T-cell (primary cell): ENCODE measurements at regions not wholly inside any gene's neighbourhood (a gene's known extent, or its start where the extent isn't known, plus 50 kb on each side); places are given as distances from the start of the nearest gene placed in this dataset.

Experiments
- ATAC-seq, 4 experiments: fragments of 200-7000 bp in 3 of 4; fragments of 150-1000 bp in 1 of 4; cut with Tn5 transposase; replicated peaks in 1 of 4; 1 replicate in 3 of 4; 2 replicates in 1 of 4; pipeline ENCODE4 v1.10.0; 2021; ENCODE audit warnings: moderate library complexity in 3 of 4, mild to moderate bottlenecking in 2 of 4, moderate number of reproducible peaks in 1 of 4
- CTCF ChIA-PET, 2 donors: fragments of 300-600 bp; sonication (Branson Sonifier 250); formaldehyde crosslinking; loops; one replicate each; lab custom pipeline; 2022; ENCODE audit warnings: antibody characterized with exemption in 2 of 2; lab: Charles Lee
- POLR2A ChIA-PET, 2 donors: fragments of 300-600 bp; sonication (Branson Sonifier 250); formaldehyde crosslinking; loops; one replicate each; lab custom pipeline; 2022; ENCODE audit warnings: antibody characterized with exemption in 2 of 2; lab: Charles Lee
- DNase-seq, 35 experiments: peaks; one replicate each; pipeline versions ENCODE4 v3.0.0 to v3.0.0-alpha.2; 2013 to 2023
- H3K27ac ChIP-seq: one replicate; pipeline ENCODE4 v1.5.1; 2013; ENCODE audit warnings: low read length
- H3K27me3 ChIP-seq, 2 experiments: replicated peaks in 1 of 2; 1 replicate in 1 of 2; 2 replicates in 1 of 2; pipeline versions ENCODE4 v1.6.1 to v1.7.0; 2013; ENCODE audit warnings: low read length in 1 of 2, mixed read lengths in 1 of 2; ENCODE audit not compliant: control insufficient read depth in 2 of 2, insufficient read depth in 2 of 2; ENCODE audit errors: extremely low read depth in 1 of 2
- H3K36me3 ChIP-seq, 2 donors: 1 replicate in 1 of 2; 2 replicates in 1 of 2; pipeline versions ENCODE4 v1.6.1 to v1.7.0; 2013; ENCODE audit warnings: low read length in 1 of 2; ENCODE audit not compliant: control insufficient read depth in 2 of 2, insufficient read depth in 1 of 2; ENCODE audit errors: extremely low read depth in 1 of 2
- H3K4me1 ChIP-seq, 2 experiments: 1 replicate in 1 of 2; 2 replicates in 1 of 2; pipeline versions ENCODE4 v1.6.1 to v1.7.0; 2013; ENCODE audit warnings: low read length in 2 of 2, mixed read lengths in 1 of 2; ENCODE audit not compliant: insufficient read depth in 2 of 2, control insufficient read depth in 1 of 2; ENCODE audit errors: extremely low read depth in 1 of 2
- H3K4me3 ChIP-seq, 2 donors: 1 replicate in 1 of 2; 2 replicates in 1 of 2; pipeline versions ENCODE4 v1.5.1 to v1.7.0; 2013; ENCODE audit warnings: mild to moderate bottlenecking in 2 of 2, low read length in 1 of 2, moderate library complexity in 1 of 2; ENCODE audit not compliant: control insufficient read depth in 1 of 2; ENCODE audit errors: extremely low read depth in 1 of 2
- H3K9me3 ChIP-seq: 2 replicates; pipeline ENCODE4 v1.7.0; 2013
- H3K27ac Mint-ChIP-seq, 2 donors: one replicate each; pipeline ENCODE4 v1.8.0; 2020 to 2021; ENCODE audit warnings: mild to moderate bottlenecking in 2 of 2, mixed read lengths in 2 of 2
- H3K27me3 Mint-ChIP-seq, 2 donors: one replicate each; pipeline ENCODE4 v1.8.0; 2021 to 2022; ENCODE audit warnings: mixed read lengths in 2 of 2
- H3K36me3 Mint-ChIP-seq: one replicate; pipeline ENCODE4 v1.8.0; 2021; ENCODE audit warnings: mixed read lengths
- H3K4me1 Mint-ChIP-seq, 3 donors: one replicate each; pipeline ENCODE4 v1.8.0; 2020 to 2022; ENCODE audit warnings: mixed read lengths in 3 of 3, mild to moderate bottlenecking in 1 of 3
- H3K4me3 Mint-ChIP-seq, 3 donors: one replicate each; pipeline ENCODE4 v1.8.0; 2020 to 2022; ENCODE audit warnings: mild to moderate bottlenecking in 3 of 3, mixed read lengths in 3 of 3, moderate library complexity in 3 of 3
- H3K9me3 Mint-ChIP-seq, 3 donors: one replicate each; pipeline ENCODE4 v1.8.0; 2020 to 2022; ENCODE audit warnings: mixed read lengths in 3 of 3
- WGBS: methylation state at CpG from one replicate; pipeline ENCODE4 v1.1.5; 2013; ENCODE audit warnings: missing lambda C conversion rate; ENCODE audit not compliant: insufficient coverage; 5-methylcytosine and 5-hydroxymethylcytosine counted together

DNA sequence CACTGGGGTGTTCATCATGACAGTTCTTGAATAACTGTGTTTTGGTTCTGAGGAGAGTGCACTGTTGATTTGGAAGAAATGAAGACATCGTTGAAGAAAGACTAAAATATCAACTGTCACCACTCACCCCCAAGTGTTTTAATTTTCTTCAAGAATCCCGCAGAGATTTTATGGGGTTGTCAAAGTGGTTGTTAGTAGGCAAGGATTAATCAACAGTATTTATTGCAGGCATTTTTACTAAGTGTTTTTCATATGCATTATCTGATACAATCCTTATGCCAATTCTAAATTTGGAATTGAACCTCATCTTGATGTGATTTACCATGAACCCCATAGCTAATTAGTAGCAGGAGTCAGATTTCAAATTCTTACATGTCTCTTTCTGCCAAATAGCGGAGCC, 63.7 kb upstream of the OBI1 start:
- H3K27ac Mint-ChIP-seq = no peak overlapping the region
- Histone ChIP-seq H3K27ac (no peak overlapping the region), H3K27me3 (no peaks in the 10 kb centered on the region), H3K9me3 (no peaks in the 10 kb centered on the region), H3K4me1 (no peaks in the 10 kb centered on the region), H3K36me3 (no peaks in the 10 kb centered on the region), H3K4me3 (no peak overlapping the region)
- DNase-seq (no peak), ATAC-seq (no peak)
- no CpG with 5 or more reads among the region's 3 CpGs for WGBS
- H3K36me3 Mint-ChIP-seq = no peaks in the 10 kb centered on the region
- peaks cover 16 to 27% of the 10 kb centered on the region in 2 donors for H3K27me3 Mint-ChIP-seq
- POLR2A ChIA-PET = no interaction called here
- no peak overlapping the region for H3K4me3 Mint-ChIP-seq
- no peaks in the 10 kb centered on the region for H3K9me3 Mint-ChIP-seq
- H3K4me1 Mint-ChIP-seq = no peaks in the 10 kb centered on the region
- CTCF ChIA-PET = no interaction called here

DNA sequence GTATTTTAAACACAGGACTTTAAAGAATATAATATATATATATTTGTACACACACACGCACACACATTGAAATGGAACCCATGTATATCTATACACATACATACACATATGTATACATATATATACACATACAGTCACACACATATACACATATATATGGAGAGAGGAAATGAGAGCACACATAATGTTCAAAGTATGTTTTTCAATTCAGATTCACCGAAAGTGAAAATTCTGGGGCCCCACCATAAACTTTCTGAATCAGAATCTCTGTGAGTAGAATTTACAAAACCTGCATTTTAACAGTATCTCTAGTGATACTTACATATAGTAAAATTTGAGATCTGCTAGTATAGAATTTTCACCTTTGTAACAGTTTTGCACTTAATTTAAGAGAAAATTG, 60.4 kb upstream of the OBI1 start:
- peaks cover 15 to 20% of the 10 kb centered on the region in 2 donors for H3K27me3 Mint-ChIP-seq
- Histone ChIP-seq H3K4me1 (no peaks in the 10 kb centered on the region), H3K36me3 (no peaks in the 10 kb centered on the region), H3K4me3 (no peak overlapping the region), H3K9me3 (no peaks in the 10 kb centered on the region), H3K27ac (no peak overlapping the region), H3K27me3 (no peaks in the 10 kb centered on the region)
- no peaks in the 10 kb centered on the region for H3K36me3 Mint-ChIP-seq
- H3K4me3 Mint-ChIP-seq = no peak overlapping the region
- CTCF ChIA-PET = no interaction called here
- no peak overlapping the region for H3K27ac Mint-ChIP-seq
- H3K9me3 Mint-ChIP-seq = no peaks in the 10 kb centered on the region
- POLR2A ChIA-PET = no interaction called here
- DNase-seq = no peak
- WGBS = no CpG with 5 or more reads among the region's 2 CpGs
- H3K4me1 Mint-ChIP-seq = peaks cover 5 to 7% (median 5%) of the 10 kb centered on the region in 3 donors
- no peak for ATAC-seq

DNA sequence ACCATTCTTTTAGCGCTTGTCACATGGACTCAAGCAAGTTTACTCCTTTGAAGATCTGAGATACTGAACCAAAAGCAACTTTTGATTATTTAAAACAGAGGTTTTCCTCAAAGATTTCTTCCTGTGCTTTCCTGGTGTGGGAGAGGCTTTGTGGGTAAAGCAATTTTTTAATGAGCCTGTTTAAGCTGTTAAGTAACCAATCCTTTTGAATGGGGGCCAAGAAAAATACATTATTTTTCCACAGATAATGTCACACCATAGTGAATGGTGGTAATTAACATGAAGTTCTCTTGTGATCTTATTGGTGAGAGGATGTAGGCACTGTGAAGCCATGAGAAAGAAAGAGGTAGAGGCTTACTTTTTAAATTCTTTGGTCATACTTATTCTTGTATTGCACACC, 55.8 kb upstream of the OBI1 start:
- H3K27me3 Mint-ChIP-seq = peaks cover 0 to 12% of the 10 kb centered on the region in 2 donors
- WGBS = no CpG with 5 or more reads among the region's 1 CpG
- no peak overlapping the region for H3K27ac ChIP-seq
- ATAC-seq (no peak), DNase-seq (no peak)
- no peaks in the 10 kb centered on the region for H3K36me3 Mint-ChIP-seq
- no peaks in the 10 kb centered on the region for H3K4me1 ChIP-seq
- no peak overlapping the region for H3K4me3 ChIP-seq
- H3K36me3 ChIP-seq = no peaks in the 10 kb centered on the region
- H3K4me1 Mint-ChIP-seq = peaks cover 5 to 7% (median 5%) of the 10 kb centered on the region in 3 donors
- H3K9me3 Mint-ChIP-seq = no peaks in the 10 kb centered on the region
- H3K9me3 ChIP-seq = no peaks in the 10 kb centered on the region
- no peak overlapping the region for H3K4me3 Mint-ChIP-seq
- CTCF ChIA-PET = no interaction called here
- H3K27me3 ChIP-seq = no peaks in the 10 kb centered on the region
- POLR2A ChIA-PET = no interaction called here
- no peak overlapping the region for H3K27ac Mint-ChIP-seq

DNA sequence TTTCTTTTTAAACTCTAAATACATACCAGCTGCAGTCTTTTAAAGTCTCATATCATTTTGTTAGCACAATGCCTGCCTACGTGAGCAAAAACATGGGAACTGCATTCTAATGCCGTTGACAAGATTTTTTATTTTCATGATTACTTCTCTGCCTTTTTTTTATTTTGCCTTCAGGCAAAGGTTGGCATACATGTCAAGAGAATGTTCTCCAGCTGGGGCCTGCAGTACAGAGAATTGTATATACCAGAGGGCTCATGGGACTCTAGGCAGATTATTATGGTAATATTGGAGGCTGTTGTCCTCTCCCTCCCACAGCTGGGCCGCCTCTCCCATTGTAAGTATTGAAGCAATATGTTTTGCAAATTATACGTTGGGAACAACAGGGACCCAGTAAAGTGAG, 53.9 kb upstream of the OBI1 start:
- H3K4me1 ChIP-seq = no peaks in the 10 kb centered on the region
- no peaks in the 10 kb centered on the region for H3K27me3 ChIP-seq
- no peaks in the 10 kb centered on the region for H3K36me3 Mint-ChIP-seq
- peaks cover 0 to 28% of the 10 kb centered on the region in 2 donors for H3K27me3 Mint-ChIP-seq
- H3K4me3 ChIP-seq = no peak overlapping the region
- H3K27ac ChIP-seq = no peak overlapping the region
- DNase-seq (no peak), ATAC-seq (no peak)
- no peak overlapping the region for H3K27ac Mint-ChIP-seq
- ChIA-PET CTCF (no interaction called here), POLR2A (interaction anchor here in 1 of 2 donors (0.6 kb wide), 1 partner anchor 32 kb away, joined by 4 read pairs; no protein-coding TSS in a partner anchor)
- H3K36me3 ChIP-seq = no peaks in the 10 kb centered on the region
- H3K9me3 Mint-ChIP-seq = no peaks in the 10 kb centered on the region
- peaks cover 5 to 7% (median 5%) of the 10 kb centered on the region in 3 donors for H3K4me1 Mint-ChIP-seq
- WGBS = 100% methylated on average over 2 of the region's 4 CpGs
- no peaks in the 10 kb centered on the region for H3K9me3 ChIP-seq
- H3K4me3 Mint-ChIP-seq = no peak overlapping the region

DNA sequence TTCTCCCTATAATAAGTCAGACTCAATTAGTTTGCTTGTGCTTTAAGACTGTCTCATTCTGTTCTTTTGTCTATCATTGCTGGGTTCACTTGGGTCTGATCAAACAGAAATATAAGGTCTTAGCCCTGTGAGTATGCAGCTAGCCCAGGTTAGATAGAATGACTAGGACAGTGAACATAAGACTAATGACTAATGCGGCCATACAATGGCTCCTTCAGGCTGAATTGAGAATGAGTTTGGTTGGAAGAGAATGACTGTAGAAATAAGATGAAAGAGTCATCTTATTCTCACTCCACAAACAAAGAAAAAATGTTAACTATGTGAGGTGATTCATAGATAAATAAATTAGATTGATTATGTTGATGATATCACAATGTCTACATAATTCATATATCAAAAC, 50.1 kb upstream of the OBI1 start:
- H3K9me3 ChIP-seq = no peaks in the 10 kb centered on the region
- no peak overlapping the region for H3K27ac Mint-ChIP-seq
- DNase-seq = no peak
- H3K4me3 ChIP-seq = no peak overlapping the region
- no peaks in the 10 kb centered on the region for H3K36me3 ChIP-seq
- H3K4me1 Mint-ChIP-seq = no peaks in the 10 kb centered on the region
- no CpG with 5 or more reads among the region's 1 CpG for WGBS
- no peaks in the 10 kb centered on the region for H3K36me3 Mint-ChIP-seq
- POLR2A ChIA-PET = no interaction called here
- H3K27me3 ChIP-seq = no peaks in the 10 kb centered on the region
- H3K27me3 Mint-ChIP-seq = peaks cover 0 to 46% of the 10 kb centered on the region in 2 donors
- H3K4me3 Mint-ChIP-seq = no peak overlapping the region
- ATAC-seq = no peak
- no peak overlapping the region for H3K27ac ChIP-seq
- peaks cover 0 to 5% (median 0%) of the 10 kb centered on the region in 3 donors for H3K9me3 Mint-ChIP-seq
- CTCF ChIA-PET = no interaction called here
- H3K4me1 ChIP-seq = no peaks in the 10 kb centered on the region
